IPS DF 4.7 (cell line): ENCODE measurements at regions not wholly inside any gene's neighbourhood (a gene's known extent, or its start where the extent isn't known, plus 50 kb on each side); places are given as distances from the start of the nearest gene placed in this dataset.
"Not testable (repeated sequence)": the region's sequence is repeated elsewhere in the genome, so short reads cannot be mapped to it uniquely, and the experiment has no call there.

Experiments used
- DNase-seq: peaks from one replicate; pipeline ENCODE4 v3.0.0-alpha.2; 2013; ENCODE audit warnings: low spot score; ENCODE audit errors: extremely low read depth

DNA sequence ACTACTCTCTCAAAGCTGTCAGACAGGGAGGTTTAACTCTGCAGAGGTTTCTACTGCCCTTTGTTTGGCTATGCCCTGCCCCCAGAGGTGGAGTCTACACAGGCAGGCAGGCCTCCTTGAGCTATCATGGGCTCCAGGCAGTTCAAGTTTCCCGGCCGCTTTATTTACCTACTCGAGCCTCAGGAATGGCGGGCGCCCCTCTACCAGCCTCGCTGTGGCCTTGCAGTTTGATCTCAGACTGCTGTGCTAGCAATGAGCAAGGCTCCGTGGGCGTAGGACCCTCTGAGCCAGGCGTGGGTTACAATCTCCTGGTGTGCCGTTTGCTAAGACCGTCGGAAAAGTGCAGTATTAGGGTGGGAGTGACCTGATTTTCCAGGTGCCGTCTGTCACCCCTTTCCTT, 124.3 kb downstream of the PTCHD1 start:
- DNase-seq, result not testable (repeated sequence)

DNA sequence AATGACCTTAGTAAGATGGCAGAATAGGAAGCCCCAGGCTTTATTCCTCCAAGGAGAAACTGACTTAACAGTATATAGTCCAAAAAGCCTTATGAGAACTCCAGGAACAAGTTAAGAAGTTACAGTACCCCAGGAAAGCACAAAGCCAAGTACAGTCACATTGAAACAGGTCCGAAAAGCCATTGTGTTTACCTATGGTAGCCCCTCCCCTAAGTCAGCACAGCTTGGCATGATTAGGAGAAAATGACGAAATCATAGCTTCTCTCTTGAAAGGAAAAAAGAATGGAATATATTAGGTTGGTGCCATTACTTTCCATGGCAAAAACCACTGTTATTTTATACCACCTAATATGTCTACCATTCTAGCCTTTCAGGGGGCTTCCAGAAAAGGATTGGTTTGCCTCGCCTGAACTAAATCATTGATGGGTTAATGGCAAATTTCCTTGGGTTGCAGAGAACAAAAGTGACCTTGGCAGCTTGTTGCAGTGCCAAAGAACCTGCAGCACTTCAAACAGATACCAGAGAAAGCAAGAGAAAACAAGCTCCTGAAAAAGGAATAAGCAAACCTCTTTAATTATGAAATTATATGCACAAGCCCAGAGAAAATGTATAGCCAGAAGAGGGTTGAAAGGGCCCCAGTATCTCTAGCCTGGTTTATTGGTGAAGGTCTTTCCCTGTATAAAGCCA, 130.6 kb downstream of the PTCHD1 start:
- DNase-seq, result no peak

DNA sequence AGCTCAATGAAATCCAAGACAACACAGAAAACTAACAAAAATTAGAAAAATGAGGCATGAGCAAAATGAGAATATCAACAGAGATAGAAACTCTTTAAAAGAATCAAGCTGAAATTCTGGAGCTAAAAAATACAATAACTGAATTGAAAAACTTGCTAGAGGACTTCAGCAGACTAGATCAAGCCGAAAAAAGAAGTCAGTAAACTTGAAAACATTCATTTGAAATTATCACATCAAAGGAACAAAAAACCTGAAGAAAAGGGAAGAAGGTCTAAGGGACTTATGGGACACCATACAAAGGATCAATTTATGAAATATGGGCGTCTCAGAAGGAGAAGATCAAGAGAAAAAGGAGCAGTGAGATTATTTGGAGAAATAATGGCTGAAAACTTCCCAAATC, 131.3 kb downstream of the PTCHD1 start:
- DNase-seq, result no peak

DNA sequence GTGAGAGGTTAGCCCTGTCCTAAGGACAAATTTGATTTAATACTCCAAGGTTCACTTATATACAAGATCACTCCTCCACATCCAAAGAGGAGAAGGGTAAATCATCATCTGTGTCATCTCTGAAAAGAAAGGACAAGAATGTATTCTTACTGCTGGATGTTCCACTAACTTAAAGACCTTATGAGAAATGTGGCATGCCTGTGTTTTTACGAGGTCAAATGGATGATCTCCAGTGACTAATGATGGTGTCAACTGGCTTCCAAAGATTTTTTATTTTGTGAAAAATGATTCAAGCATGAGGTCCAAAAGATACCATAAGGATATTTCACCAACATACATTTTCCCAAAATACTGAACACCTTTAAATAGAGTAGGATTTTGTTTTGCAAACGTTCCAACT, 143.4 kb downstream of the PTCHD1 start:
- DNase-seq, result no peak

DNA sequence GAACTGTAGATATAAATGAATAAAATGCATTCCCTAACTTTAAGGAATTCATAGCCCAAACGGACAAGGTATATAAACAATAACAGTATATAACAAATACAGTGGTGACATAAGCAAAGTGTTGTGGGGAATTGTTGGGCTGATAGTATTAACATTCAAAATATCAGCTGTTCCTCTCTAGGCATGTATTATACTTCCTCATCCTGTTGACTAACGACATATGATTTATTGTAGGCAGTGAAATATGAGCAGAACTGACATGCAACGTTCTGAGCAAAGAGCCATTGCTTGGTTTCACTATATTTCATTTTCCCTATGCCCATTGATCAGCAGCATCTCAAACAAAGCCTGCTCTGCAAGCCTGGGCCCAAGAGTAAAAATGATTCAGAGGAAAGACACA, 143.9 kb downstream of the PTCHD1 start:
- no peak for DNase-seq

DNA sequence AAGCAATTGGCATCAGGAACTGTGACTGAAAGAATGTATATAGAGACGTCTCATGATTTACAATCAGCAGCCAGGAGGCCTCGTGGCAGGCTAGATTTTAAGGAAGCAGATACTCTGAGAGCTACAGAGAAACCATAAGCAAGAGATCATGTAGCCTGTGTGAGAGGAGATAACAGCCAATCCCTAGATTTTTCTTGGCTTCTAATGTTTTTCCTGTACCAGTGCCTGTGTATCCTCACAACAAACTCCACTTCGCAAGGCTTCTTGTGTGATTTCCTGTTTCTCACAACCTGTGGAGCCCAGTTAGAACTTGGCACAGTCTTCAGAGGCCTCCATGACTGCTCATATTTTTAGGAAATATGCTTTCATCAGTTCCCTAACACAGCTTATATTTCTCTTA, 147.9 kb downstream of the PTCHD1 start:
- no peak for DNase-seq

DNA sequence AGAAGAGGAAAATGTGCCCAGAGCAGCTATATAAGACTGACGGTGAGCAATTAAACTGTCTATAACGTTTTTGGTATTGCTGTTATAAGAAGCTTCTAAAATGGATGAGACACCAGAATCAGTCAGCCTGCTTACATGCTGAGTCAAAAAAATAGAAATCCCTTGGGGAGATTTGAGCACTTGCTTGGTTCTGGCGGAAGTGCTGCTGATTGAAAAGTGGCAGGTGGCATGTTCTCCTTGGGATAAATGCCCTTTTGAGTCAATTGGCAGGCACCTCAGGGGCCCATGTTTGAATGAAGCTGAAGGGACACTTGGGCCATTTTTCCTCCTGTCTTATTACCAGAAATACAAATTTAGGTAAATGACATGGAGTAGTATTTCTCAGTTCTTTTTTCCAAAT, 148.7 kb downstream of the PTCHD1 start:
- no peak for DNase-seq

DNA sequence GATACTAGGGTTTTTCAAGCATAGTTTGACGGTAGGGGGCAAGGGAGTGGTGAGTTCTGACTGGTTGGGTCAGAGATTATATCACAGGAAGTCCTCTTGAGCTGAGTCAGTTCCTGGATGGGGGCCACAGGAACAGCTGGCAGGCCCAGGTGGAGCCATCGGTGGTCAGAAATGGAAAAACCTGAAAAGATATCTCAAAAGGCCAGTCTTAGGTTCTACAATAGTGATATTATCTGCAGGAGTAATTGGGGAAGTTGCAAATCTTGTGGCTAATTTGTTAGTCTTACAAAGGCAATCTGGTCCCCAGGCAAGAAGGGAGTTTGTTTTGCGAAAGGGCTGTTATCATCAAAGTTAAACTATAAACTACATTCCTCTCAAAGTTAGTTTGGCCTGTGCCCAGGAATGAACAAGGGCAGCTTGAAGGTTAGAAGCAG, 159.3 kb downstream of the PTCHD1 start:
- DNase-seq, result no peak

DNA sequence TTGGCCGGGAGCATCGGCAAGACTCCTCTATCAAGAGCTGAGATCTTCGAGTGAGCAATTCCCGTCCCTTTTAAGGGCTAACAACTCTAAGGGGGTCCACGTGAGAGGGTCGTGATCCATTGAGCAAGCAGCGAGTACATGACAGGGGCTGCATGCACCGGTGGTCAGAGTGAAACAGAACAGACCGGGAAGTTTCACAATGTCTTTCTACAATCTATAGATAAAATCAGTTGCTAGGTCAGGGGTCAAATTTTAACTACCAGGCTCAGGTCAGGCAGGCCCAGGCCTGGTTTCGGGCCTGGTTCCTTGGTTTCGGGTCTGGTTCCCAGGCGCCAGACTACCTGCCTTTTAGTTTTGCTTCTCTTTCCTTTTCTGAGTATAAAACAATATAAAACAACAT, 160.1 kb downstream of the PTCHD1 start:
- DNase-seq, result no peak

DNA sequence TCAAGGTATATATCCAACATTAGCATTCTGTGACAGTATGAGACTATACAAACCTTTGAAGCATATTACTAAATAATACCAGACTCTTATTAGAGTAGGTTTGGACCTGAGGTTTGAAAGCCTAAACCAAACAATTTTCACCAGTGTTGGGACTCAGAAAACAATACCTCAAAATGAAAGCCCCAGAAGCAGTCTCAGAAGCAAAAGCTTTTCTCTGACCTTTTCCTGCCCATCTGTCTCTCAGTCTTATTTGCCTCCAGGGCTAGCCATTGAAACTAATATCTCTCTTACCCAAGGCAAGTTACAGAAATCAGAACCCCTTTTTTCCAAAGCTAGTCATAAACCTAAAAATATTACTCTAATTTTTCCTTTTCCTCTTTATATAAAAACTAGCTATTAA, 163.3 kb downstream of the PTCHD1 start:
- no peak for DNase-seq

DNA sequence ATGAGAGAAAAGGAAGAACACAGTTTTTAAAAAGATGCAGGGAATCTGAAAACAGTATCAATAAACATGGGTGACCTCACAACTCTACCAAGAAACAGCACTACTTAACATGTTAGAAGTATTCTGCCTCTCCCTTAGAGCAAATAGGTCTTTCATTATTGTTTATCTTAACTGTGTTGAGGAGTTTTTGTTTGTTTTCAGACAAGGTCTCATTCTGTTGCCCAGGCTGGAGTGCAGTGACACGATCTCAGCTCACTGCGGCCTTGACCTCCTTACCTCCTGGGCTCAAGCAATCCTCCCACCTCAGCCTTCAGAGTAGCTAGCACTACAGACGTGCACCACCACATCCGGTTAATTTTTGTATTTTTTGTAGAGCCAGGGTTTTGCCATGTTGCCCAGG, 165.3 kb upstream of the PRDX4 start:
- DNase-seq, result no peak

DNA sequence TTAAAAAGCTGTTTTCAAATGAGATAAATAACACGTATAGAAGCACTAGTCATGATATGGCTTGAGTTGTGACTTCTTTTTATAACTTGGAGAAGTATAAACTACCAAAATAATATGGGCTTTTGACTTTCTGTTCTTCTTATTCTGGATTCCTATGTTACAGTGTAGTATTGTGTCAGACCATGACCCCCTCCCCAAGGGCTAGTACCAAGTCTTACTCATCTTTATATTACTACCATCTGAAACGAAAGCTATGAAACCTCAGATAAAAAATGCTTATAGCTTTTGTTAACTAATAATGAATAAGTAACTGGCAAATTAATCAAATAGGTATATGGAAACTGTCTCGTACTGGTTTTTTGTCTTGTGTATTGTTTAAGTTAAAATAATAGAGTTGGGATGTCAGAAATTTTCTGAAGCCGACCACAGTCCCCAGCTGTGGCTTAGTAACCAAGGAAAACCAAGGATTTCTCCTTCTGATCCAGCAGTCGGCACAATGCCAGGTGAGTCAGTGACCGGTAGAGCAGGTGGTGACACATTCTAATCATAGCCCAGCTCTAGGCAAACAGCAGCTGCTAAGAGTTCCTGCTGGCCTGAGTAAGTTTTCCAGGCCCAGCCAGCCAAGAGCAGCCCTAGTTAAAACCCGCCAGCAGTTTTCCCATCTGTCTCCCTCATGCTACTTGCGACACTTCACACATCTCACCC, 163.3 kb upstream of the PRDX4 start:
- DNase-seq, result no peak

DNA sequence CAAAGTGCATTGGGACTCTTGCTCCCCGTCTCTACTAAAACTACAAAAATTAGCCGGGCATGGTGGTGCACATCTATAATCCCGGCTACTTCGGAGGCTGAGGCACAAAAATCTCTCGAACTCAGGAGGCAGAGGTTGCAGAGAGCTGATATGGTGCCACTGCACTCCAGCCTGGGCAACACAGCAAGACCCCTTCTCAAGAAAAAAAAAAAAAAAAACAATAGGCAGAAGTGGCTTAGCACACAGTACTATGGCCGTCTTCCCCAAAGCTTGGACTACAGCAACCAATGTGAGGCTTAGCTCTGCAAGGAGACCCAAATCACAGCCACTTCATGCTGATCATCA, 162.8 kb upstream of the PRDX4 start:
- DNase-seq, result no peak

DNA sequence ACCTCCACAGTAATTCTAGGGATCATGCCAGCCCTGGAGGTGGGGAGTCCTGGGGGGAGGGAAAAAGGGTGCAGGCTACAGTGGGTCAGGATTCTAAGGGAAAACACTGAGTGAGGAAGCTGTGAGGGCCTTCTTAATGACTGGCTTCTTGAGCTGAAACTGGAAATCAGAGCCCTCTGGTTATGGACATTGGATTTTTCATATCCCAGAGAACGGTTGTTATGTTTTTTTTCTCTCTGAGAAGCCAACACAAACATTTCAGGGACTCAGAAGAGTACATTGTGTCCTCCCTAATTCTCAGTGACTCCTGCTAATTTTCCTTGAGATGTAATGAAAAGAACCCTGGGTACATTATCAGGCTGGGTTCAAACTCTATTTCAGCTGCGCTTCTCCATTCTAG, 162.4 kb upstream of the PRDX4 start:
- no peak for DNase-seq

DNA sequence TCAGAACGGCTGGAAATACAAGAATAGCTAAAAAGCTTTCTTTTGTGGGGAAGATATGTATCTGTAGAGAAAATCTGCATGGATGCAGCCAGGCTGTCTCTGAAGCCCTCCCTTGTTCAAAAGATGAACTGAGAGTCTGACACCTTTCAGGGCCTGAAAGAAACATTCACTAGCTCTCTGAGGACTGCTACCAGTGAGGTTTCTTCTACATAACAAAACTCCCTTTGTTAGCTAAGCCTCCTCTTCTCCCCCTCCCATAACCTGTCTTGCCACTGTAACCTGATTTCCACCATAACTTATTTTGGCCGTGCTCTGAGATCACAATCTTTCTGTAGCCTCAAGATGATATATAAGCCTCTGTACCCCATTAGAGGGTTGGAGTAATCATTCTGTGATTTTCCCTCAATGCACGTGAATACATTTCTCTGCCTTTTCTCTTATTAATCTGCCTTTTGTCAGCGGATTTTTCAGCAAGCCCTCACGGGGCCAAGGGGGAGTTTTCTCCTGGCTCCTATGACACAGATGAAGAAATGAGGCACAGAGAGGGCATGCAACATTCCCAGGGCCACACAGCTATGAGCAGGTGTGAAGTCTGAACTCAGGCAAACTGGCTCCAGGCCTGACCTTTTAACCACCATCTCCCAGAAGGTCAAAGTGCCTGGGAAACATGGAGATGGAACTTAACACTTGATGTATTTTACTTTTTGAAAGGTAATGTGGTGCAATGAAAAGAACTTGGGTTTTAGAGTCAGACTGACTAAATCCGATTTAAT, 161.6 kb upstream of the PRDX4 start:
- no peak for DNase-seq

DNA sequence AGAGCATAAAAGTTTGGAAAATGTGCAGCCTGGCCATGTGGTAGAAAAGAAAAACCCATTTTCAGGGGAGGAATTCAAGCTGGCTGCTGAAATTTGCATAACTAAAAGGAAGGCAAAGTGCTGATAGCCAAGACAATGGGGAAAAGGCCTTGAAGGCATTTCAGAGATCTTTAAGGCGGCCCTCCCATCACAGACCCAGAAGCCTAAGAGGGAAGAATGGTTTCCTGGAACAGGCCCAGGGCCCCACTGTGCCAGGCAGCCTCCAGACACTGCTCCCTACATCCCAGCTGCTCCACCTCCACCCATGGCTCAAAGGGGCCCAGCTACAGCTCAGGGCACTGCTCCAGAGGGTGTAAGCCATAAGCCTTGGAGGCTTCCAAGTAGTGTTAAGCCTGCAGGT, 158.0 kb upstream of the PRDX4 start:
- no peak for DNase-seq

DNA sequence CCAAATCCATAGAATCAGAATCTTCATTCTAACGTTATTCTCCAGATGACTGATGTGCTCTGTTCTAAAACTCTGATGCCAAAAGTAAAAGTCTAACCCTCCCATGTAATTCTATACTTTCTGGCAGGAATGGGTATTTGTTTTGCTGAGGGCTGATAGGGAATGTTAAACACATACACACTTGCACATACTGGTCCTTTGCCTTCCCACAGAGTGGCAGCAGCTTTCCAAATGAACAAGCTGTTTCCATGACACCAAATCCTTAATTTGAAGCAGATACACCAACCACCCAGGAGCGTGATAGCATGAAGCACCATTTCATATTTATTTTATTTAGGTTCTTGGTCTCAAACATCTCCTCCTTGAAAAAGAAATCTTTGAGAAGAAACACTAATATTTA, 155.5 kb upstream of the PRDX4 start:
- no peak for DNase-seq

DNA sequence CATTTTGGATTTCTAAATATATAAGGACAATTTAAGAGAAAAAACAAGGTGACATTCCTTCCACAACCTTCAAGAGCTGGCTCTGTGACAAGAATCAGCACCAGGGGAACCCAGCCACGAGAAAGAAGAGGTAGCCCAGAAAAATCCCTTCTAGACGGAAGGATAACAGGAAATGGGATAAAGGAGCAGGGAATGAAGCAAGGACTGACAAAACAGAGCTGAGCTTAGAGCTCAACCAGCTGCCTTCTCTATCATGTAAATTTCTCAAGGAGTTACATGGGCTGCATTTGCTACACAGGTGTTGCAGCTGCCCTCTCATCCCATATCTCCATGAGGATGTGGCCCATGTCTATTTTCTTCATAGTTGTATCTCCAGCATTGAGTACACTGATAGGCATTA, 154.2 kb upstream of the PRDX4 start:
- DNase-seq, result no peak

DNA sequence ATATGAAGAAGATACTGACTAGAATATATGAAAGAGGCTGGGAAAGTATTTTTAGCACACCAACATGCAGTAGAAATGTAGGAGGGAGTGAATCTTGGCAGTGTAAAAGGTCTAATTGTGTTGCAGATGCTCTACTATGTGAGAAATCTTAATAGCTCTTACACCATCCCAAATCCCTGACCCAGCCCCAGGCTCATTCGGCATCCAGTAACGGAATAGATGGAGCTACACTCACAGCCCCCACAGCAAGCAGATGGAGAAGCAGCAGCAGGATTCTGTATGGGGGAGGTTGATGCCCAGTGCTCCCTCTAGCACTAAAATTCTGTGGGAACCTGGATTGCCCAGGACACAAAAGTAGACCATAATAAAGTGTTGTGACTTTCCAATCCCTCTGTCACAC, 153.2 kb upstream of the PRDX4 start:
- no peak for DNase-seq

DNA sequence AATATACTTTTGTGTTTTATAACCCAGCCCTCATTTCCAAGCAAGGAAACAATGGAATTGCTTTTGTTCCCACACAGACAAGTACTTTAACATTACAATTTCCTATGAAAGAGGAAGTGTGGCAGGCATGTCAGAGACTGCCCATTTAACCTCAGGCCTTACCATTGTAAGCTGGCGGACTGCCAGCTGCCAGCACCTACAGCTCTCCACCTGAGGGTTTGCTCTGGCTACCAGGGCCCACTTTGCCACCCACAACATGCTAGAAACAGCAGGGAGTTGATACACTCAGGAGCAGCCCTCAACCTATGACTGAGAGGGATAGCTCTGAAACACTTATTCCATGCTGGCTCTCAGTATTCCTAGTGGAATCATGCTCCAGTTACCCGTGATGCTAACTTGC, 152.3 kb upstream of the PRDX4 start:
- DNase-seq, result no peak

DNA sequence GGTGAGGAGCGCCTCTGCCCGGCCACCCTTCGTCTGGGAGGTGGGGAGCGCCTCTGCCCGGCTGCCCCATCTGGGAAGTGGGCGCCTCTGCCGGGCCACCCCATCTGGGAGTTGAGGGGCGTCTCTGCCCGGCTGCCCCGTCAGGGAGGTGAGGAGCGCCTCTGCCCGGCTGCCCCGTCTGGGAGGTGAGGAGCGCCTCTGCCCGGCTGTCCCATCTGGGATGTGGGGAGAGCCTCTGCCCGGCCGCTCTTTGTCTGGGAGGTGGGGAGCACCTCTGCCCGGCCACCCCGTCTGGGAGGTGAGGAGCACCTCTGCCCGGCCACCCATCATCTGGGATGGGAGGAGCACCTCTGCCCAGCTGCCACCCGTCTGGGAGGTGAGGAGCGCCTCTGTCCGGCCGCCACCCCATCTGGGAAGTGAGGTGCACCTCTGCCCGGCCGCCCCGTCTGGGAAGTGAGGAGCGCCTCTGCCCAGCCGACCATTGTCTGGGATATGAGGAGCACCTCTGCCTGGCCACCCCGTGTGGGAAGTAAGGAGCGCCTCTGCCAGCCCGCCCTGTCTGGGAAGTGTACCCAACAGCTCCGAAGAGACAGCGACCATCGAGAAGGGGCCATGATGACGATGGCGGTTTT, 144.2 kb upstream of the PRDX4 start:
- DNase-seq, result not testable (repeated sequence)

DNA sequence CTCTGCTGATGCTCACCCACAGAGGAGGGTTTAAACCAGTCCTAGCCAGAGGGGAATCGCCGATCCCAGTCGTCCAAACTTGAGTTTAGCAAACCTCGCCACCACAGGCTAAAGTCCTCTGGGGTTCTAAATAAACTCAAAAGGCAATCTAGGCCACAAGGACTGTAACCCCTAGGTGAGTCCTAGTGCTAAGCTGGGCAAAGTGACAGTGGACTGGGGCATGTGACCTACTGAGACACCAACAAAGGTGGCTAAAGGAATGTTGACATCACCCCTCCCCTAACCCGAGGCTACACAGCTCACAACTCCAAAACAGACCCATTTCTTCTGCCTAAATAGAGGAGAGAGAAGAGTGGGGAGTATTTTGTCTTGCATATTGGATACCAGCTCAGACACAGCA, 142.8 kb upstream of the PRDX4 start:
- DNase-seq, result no peak
